ENCODE measurements at regions not wholly inside any gene's neighbourhood (a gene's known extent, or its start where the extent isn't known, plus 50 kb on each side); places are given as distances from the start of the nearest gene placed in this dataset.
A peak's percentile ranks its signal among the peaks of the same experiment; 100 is the strongest.

DNA sequence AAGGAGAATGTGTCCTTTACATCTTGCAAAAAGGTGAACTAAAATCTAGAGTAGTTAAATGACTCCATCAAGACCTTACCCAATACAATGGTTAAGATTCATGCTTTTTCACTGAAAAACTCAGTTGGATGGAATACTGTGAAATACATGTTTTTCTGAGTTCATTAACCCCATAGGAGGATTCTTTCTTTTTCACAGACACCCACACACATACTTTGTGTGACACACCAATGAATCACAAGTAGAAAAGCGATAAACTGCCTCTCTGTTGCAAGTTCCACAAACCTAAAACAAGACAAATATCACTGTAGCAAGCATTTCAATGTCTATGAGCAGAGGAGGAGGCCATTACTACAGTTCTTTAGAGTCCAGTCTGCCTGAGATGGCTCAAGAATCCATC, 258.8 kb upstream of the CDH5 start:
- H3K4me3 ChIP-seq (ENCODE audit: control insufficient read depth, low read depth, low read length): no peak overlapping the region
- TF ChIP-seq CTCF (IDR thresholded peaks at IDR 0.05; ENCODE audit: control insufficient read depth, insufficient read depth, low read depth, low read length, missing control alignments): no peak
- DNase-seq (ENCODE audit: low read depth): peak; percentile 76

DNA sequence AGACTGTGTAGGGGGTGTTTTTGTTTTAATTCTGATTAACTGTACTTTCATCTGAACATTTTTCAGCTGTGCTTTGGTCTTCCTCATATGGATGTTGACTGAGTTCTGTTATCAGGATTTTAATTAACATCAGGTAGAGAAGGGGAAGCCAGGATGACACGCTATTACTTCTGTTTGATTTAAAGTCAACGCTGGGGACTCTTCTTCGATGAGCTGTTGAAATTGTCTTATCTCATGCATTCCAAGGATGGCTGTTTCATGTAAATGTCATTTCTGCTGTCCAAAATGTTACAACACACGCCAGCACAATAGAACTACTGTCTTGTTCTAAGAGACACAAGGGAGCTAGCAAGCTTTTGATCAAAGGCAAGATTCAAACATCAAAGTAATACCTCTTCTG, 263.3 kb upstream of the CDH5 start:
- DNase-seq (ENCODE audit: low read depth): no peak
- no peak overlapping the region for H3K4me3 ChIP-seq (ENCODE audit: control insufficient read depth, low read depth, low read length)
- TF ChIP-seq CTCF (IDR thresholded peaks at IDR 0.05; ENCODE audit: control insufficient read depth, insufficient read depth, low read depth, low read length, missing control alignments): no peak

DNA sequence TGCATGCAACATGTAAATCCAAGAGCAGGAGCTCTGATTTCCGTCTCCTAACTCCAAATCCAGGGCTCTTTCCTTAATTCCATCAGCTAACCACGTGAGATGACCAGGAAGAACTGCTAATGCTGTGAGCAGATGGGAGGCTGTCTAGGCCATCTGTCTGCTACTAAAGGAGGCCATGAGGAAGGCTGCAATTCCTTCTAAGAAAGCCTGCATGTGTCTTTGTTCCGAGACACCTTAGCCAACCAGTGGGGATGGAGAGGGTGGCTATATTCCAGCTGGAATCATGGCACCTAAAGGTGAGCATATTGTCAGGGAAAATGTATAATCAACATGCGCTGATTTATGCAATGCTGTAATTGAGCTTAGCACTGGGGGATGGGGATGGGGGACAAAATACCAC, 267.2 kb upstream of the CDH5 start:
- no peak for DNase-seq (ENCODE audit: low read depth)
- no peak for TF ChIP-seq CTCF (IDR thresholded peaks at IDR 0.05; ENCODE audit: control insufficient read depth, insufficient read depth, low read depth, low read length, missing control alignments)
- no peak overlapping the region for H3K4me3 ChIP-seq (ENCODE audit: control insufficient read depth, low read depth, low read length)

GRCh38 chr16:66097751-66098150, 268.7 kb upstream of the CDH5 start:
- H3K4me3 ChIP-seq (ENCODE audit: control insufficient read depth, low read depth, low read length): no peak overlapping the region
- no peak for TF ChIP-seq CTCF (IDR thresholded peaks at IDR 0.05; ENCODE audit: control insufficient read depth, insufficient read depth, low read depth, low read length, missing control alignments)
- no peak for DNase-seq (ENCODE audit: low read depth)

DNA sequence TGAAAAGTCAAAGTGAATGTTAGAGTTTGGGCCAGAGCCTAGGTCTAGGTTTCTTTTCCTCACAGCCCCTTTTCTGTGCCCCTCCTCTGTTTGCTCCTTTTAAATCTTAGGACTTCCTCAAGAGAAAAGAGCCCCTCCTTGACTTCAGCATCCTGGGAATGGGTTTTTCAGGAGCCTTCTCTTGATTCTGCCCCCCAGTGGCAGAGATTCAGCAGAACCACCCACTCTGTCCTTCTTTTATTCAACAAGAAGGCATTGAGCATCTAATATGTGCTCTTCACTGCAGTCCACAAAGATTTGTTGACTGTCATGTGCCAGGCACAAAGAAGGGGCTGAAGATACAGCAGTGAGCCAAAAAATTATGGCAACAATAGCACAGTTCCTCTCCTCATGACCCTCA, 270.8 kb upstream of the CDH5 start:
- peak; percentile 12 for TF ChIP-seq CTCF (IDR thresholded peaks at IDR 0.05; ENCODE audit: control insufficient read depth, insufficient read depth, low read depth, low read length, missing control alignments)
- no peak for DNase-seq (ENCODE audit: low read depth)
- H3K4me3 ChIP-seq (ENCODE audit: control insufficient read depth, low read depth, low read length): no peak overlapping the region

DNA sequence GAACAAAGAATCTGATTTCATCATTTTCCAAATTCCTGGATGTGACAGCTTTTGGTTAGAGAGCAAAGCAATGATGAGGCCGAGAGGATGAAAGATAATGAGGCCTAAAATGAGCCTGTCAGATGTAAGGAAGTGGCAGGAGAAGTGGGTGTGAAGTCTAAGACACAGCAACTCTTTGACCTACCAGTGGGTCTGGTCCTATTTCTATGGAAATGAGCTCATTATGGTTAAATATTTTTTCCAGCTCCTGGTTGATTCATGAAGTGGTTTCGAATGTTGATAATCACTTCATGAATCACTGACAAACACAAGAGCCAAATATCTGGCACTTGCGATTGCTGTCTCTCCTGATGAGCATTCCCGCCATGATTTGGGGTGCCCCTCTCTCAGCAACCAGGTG, 273.3 kb upstream of the CDH5 start:
- no peak overlapping the region for H3K4me3 ChIP-seq (ENCODE audit: control insufficient read depth, low read depth, low read length)
- TF ChIP-seq CTCF (IDR thresholded peaks at IDR 0.05; ENCODE audit: control insufficient read depth, insufficient read depth, low read depth, low read length, missing control alignments): no peak
- DNase-seq (ENCODE audit: low read depth): no peak

DNA sequence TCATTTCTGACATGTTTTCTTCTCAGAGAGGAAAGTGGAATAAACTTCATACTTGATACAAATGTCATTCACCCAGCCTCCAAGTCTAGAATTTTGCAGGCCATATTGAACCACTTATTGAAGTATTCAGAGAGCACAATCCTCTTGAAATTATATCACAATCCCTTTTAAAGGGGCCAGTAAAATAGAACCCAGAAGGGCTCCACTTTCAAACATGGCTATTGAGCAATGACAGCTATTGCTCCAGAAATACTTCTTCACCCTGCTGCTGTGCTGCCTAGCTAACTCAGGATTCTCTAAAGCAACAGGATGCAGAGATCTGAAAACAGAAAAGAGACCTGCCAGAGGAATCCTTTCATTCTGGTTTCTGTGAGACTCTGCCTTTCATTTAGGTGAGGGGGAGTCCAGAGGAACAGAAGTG, 275.0 kb upstream of the CDH5 start:
- no peak for TF ChIP-seq CTCF (IDR thresholded peaks at IDR 0.05; ENCODE audit: control insufficient read depth, insufficient read depth, low read depth, low read length, missing control alignments)
- DNase-seq (ENCODE audit: low read depth): peak; percentile 70
- no peak overlapping the region for H3K4me3 ChIP-seq (ENCODE audit: control insufficient read depth, low read depth, low read length)

Data from AG09309 (cell line).